ENCODE measurements at regions not wholly inside any gene's neighbourhood (a gene's known extent, or its start where the extent isn't known, plus 50 kb on each side); places are given as distances from the start of the nearest gene placed in this dataset.

DNA sequence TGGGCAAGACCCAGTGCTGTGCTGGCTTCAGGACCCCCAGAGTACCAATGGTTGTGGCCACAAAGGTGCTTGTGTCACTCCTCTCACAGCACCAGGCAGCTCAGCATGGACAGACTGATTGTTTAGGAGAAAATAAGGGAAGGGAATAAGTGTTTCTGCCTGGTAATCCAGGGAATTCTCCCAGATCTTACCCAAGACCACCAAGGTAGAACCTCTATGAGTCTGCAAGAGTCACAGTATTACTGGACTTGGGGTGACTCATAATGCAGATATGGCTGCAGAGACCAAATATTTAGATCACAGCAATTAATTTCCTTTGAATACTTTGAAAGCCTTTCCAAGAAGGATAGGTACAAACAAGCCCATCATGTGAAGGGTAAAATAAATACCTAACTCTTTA, 1178.3 kb upstream of the FLRT2 start:
- TF ChIP-seq, protein P1, sequence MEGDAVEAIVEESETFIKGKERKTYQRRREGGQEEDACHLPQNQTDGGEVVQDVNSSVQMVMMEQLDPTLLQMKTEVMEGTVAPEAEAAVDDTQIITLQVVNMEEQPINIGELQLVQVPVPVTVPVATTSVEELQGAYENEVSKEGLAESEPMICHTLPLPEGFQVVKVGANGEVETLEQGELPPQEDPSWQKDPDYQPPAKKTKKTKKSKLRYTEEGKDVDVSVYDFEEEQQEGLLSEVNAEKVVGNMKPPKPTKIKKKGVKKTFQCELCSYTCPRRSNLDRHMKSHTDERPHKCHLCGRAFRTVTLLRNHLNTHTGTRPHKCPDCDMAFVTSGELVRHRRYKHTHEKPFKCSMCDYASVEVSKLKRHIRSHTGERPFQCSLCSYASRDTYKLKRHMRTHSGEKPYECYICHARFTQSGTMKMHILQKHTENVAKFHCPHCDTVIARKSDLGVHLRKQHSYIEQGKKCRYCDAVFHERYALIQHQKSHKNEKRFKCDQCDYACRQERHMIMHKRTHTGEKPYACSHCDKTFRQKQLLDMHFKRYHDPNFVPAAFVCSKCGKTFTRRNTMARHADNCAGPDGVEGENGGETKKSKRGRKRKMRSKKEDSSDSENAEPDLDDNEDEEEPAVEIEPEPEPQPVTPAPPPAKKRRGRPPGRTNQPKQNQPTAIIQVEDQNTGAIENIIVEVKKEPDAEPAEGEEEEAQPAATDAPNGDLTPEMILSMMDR (tag by site-specific recombination; IDR thresholded peaks at IDR 0.05): no peak
- TF ChIP-seq ZBTB21 (tag by site-specific recombination; IDR thresholded peaks at IDR 0.05) (no peak), ZNF548 (tag by site-specific recombination; IDR thresholded peaks at IDR 0.05) (no peak), ZBTB17 (tag by site-specific recombination; IDR thresholded peaks at IDR 0.05) (no peak), ZNF610 (tag by site-specific recombination; IDR thresholded peaks at IDR 0.05; ENCODE audit: borderline replicate concordance) (no peak), YY1 (tag by site-specific recombination; IDR thresholded peaks at IDR 0.05) (no peak), ZBTB7A (tag by site-specific recombination; IDR thresholded peaks at IDR 0.05; ENCODE audit: low read depth) (no peak), ZEB2 (tag by site-specific recombination; IDR thresholded peaks at IDR 0.05) (no peak), ZNF558 (tag by site-specific recombination; IDR thresholded peaks at IDR 0.05) (no peak)
- TF ChIP-seq, protein P2, sequence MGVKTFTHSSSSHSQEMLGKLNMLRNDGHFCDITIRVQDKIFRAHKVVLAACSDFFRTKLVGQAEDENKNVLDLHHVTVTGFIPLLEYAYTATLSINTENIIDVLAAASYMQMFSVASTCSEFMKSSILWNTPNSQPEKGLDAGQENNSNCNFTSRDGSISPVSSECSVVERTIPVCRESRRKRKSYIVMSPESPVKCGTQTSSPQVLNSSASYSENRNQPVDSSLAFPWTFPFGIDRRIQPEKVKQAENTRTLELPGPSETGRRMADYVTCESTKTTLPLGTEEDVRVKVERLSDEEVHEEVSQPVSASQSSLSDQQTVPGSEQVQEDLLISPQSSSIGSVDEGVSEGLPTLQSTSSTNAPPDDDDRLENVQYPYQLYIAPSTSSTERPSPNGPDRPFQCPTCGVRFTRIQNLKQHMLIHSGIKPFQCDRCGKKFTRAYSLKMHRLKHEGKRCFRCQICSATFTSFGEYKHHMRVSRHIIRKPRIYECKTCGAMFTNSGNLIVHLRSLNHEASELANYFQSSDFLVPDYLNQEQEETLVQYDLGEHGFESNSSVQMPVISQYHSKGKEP (tag by site-specific recombination; IDR thresholded peaks at IDR 0.05): no peak
